ENCODE measurements at regions not wholly inside any gene's neighbourhood (a gene's known extent, or its start where the extent isn't known, plus 50 kb on each side); places are given as distances from the start of the nearest gene placed in this dataset.
A peak's percentile ranks its signal among the peaks of the same experiment; 100 is the strongest.

- no peak overlapping the region for H3K4me3 ChIP-seq (ENCODE audit: low read depth, low read length)
- TF ChIP-seq CTCF (conservative IDR thresholded peaks at IDR 0.05; ENCODE audit: low read depth, low read length): no peak
- DNase-seq (ENCODE audit: low read depth): no peak
Observed at GRCh38 chr4:85081196-85081595, 114.7 kb upstream of the WDFY3 start.

GRCh38 chr4:85084371-85085094 lies 118.0 kb upstream of the WDFY3 start:
- peak; percentile 76 for TF ChIP-seq CTCF (conservative IDR thresholded peaks at IDR 0.05; ENCODE audit: low read depth, low read length)
- peak; percentile 27 for DNase-seq (ENCODE audit: low read depth)
- no peak overlapping the region for H3K4me3 ChIP-seq (ENCODE audit: low read depth, low read length)

- H3K4me3 ChIP-seq (ENCODE audit: low read depth, low read length): no peak overlapping the region
- no peak for TF ChIP-seq CTCF (conservative IDR thresholded peaks at IDR 0.05; ENCODE audit: low read depth, low read length)
Observed at GRCh38 chr4:85086721-85087120, 120.2 kb upstream of the WDFY3 start.

GRCh38 chr4:85092536-85092935 lies 126.0 kb upstream of the WDFY3 start:
- no peak for TF ChIP-seq CTCF (conservative IDR thresholded peaks at IDR 0.05; ENCODE audit: low read depth, low read length)
- H3K4me3 ChIP-seq (ENCODE audit: low read depth, low read length): no peak overlapping the region
- DNase-seq (ENCODE audit: low read depth): no peak

More at GRCh38 chr4:85086721-85087120, 120.2 kb upstream of the WDFY3 start:
- no peak for DNase-seq (ENCODE audit: low read depth)

- TF ChIP-seq CTCF (conservative IDR thresholded peaks at IDR 0.05; ENCODE audit: low read depth, low read length): no peak
- no peak overlapping the region for H3K4me3 ChIP-seq (ENCODE audit: low read depth, low read length)
- no peak for DNase-seq (ENCODE audit: low read depth)
Observed at GRCh38 chr4:85092943-85093342, 126.5 kb upstream of the WDFY3 start.

GRCh38 chr4:85094735-85095134 lies 128.2 kb upstream of the WDFY3 start:
- TF ChIP-seq CTCF (conservative IDR thresholded peaks at IDR 0.05; ENCODE audit: low read depth, low read length): no peak
- no peak overlapping the region for H3K4me3 ChIP-seq (ENCODE audit: low read depth, low read length)
- DNase-seq (ENCODE audit: low read depth): no peak

GRCh38 chr4:85102606-85103005 lies 136.1 kb upstream of the WDFY3 start:
- DNase-seq (ENCODE audit: low read depth): no peak
- no peak overlapping the region for H3K4me3 ChIP-seq (ENCODE audit: low read depth, low read length)
- no peak for TF ChIP-seq CTCF (conservative IDR thresholded peaks at IDR 0.05; ENCODE audit: low read depth, low read length)

Measured in epithelial cell of proximal tubule (primary cell).